OCI-LY3 (cell line): ENCODE measurements at regions not wholly inside any gene's neighbourhood (a gene's known extent, or its start where the extent isn't known, plus 50 kb on each side); places are given as distances from the start of the nearest gene placed in this dataset.
A peak's percentile ranks its signal among the peaks of the same experiment; 100 is the strongest.

Experiments
- H2AFZ ChIP-seq: fragments of 200-600, 300-600 bp; shearing (Covaris generic); 2 replicates; pipeline ENCODE4 v1.6.0; 2014; ENCODE audit warnings: antibody characterized with exemption, low read depth, low read length
- H3K27ac ChIP-seq: fragments of 200-600, 300-600 bp; sonication (generic); 2 replicates; pipeline ENCODE4 v1.5.1; 2014; ENCODE audit warnings: mild to moderate bottlenecking, low read length, moderate library complexity, mixed read lengths
- H3K27me3 ChIP-seq: fragments of 200-600, 300-600 bp; sonication (generic); 2 replicates; pipeline ENCODE4 v1.6.1; 2014; ENCODE audit warnings: low read depth, low read length, mixed read lengths
- H3K36me3 ChIP-seq: fragments of 200-600, 300-600 bp; sonication (generic); replicated peaks from 2 replicates; pipeline ENCODE3; 2014; ENCODE audit warnings: low read depth, low read length, mixed read lengths
- H3K4me1 ChIP-seq: fragments of 300-600, 200-600 bp; sonication (generic); 2 replicates; pipeline ENCODE4 v1.6.1; 2014; ENCODE audit warnings: low read length, mixed read lengths
- H3K4me2 ChIP-seq: fragments of 200-600, 300-600 bp; sonication (generic); 2 replicates; pipeline ENCODE4 v1.6.1; 2014; ENCODE audit warnings: low read length, mixed read lengths
- H3K4me3 ChIP-seq: fragments of 300-600, 200-600 bp; sonication (generic); 2 replicates; pipeline ENCODE4 v1.5.1; 2014; ENCODE audit warnings: antibody characterized with exemption, mild to moderate bottlenecking, low read length, moderate library complexity
- H3K79me2 ChIP-seq: fragments of 300-600, 200-600 bp; shearing (Covaris generic); 2 replicates; pipeline ENCODE4 v1.6.1; 2014; ENCODE audit warnings: mild to moderate bottlenecking, low read length, mixed read lengths
- H3K9ac ChIP-seq: fragments of 300-600, 200-600 bp; shearing (Covaris generic); 2 replicates; pipeline ENCODE4 v1.6.0; 2014; ENCODE audit warnings: mild to moderate bottlenecking, low read length, moderate library complexity
- H3K9me3 ChIP-seq: fragments of 200-600, 300-600 bp; shearing (Covaris generic); 2 replicates; pipeline ENCODE4 v1.6.1; 2014; ENCODE audit warnings: low read length, mixed read lengths; ENCODE audit not compliant: insufficient read depth
- H4K20me1 ChIP-seq: fragments of 200-600, 300-600 bp; sonication (generic); 2 replicates; pipeline ENCODE4 v1.6.1; 2016; ENCODE audit warnings: low read length, mixed read lengths; ENCODE audit not compliant: insufficient read depth
- CTCF ChIP-seq: fragments of 200-600, 300-600 bp; sonication (generic); IDR thresholded peaks from 2 replicates; pipeline ENCODE4 v1.5.1; 2014; ENCODE audit warnings: antibody characterized with exemption, low read length, low read depth
- EZH2phosphoT487 ChIP-seq: fragments of 200-600 bp; shearing (Covaris generic); IDR thresholded peaks from 2 replicates; pipeline ENCODE4 v1.6.1; 2018; ENCODE audit warnings: antibody characterized with exemption, mixed run types, low read depth

- no peak for TF ChIP-seq CTCF
- TF ChIP-seq EZH2phosphoT487: no peak
- Histone ChIP-seq H3K36me3 (no peaks in the 10 kb centered on the region), H3K9ac (no peak overlapping the region), H4K20me1 (no peaks in the 10 kb centered on the region), H3K27me3 (no peaks in the 10 kb centered on the region), H3K4me3 (no peak overlapping the region), H3K4me2 (no peak overlapping the region), H2AFZ (no peak overlapping the region), H3K27ac (no peak overlapping the region), H3K9me3 (no peaks in the 10 kb centered on the region), H3K79me2 (no peaks in the 10 kb centered on the region), H3K4me1 (peaks cover 7% of the 10 kb centered on the region; the same call in 1 of the 2 replicates)
Observed at GRCh38 chr1:200294241-200294640, 115.6 kb downstream of the ZNF281 start.

- Histone ChIP-seq H3K4me3 (no peak overlapping the region), H3K27me3 (no peaks in the 10 kb centered on the region), H3K79me2 (no peaks in the 10 kb centered on the region), H3K27ac (no peak overlapping the region), H3K4me1 (peaks cover 7% of the 10 kb centered on the region; the same call in 1 of the 2 replicates), H4K20me1 (no peaks in the 10 kb centered on the region), H3K9me3 (no peaks in the 10 kb centered on the region), H3K9ac (no peak overlapping the region), H3K36me3 (no peaks in the 10 kb centered on the region), H3K4me2 (no peak overlapping the region), H2AFZ (no peak overlapping the region)
- TF ChIP-seq EZH2phosphoT487: no peak
- TF ChIP-seq CTCF: no peak
Observed at GRCh38 chr1:200292699-200293098, 117.1 kb downstream of the ZNF281 start.

GRCh38 chr1:200291106-200291505 is 118.7 kb downstream of the ZNF281 start:
- H3K9ac ChIP-seq: no peak overlapping the region
- H3K36me3 ChIP-seq: no peaks in the 10 kb centered on the region
- H3K27ac ChIP-seq: no peak overlapping the region
- no peaks in the 10 kb centered on the region for H4K20me1 ChIP-seq
- H3K79me2 ChIP-seq: no peaks in the 10 kb centered on the region
- peaks cover 15% of the 10 kb centered on the region for H3K4me1 ChIP-seq
- H3K4me3 ChIP-seq: no peak overlapping the region
- H3K27me3 ChIP-seq: no peaks in the 10 kb centered on the region; the same call in 1 of the 2 replicates
- no peaks in the 10 kb centered on the region for H3K9me3 ChIP-seq
- H2AFZ ChIP-seq: no peak overlapping the region
- no peak overlapping the region for H3K4me2 ChIP-seq
- TF ChIP-seq CTCF (no peak), EZH2phosphoT487 (no peak)

GRCh38 chr1:200290010-200290685 is 119.7 kb downstream of the ZNF281 start:
- Histone ChIP-seq H3K36me3 (no peaks in the 10 kb centered on the region), H3K9ac (no peak overlapping the region), H3K27me3 (no peaks in the 10 kb centered on the region; the same call in 1 of the 2 replicates), H2AFZ (no peak overlapping the region), H3K4me3 (no peak overlapping the region), H3K4me1 (peaks cover 19% of the 10 kb centered on the region), H4K20me1 (no peaks in the 10 kb centered on the region), H3K9me3 (no peaks in the 10 kb centered on the region), H3K79me2 (no peaks in the 10 kb centered on the region), H3K27ac (no peak overlapping the region), H3K4me2 (no peak overlapping the region)
- TF ChIP-seq CTCF (0 out of 2 replicates have a peak, but pooled peaks have one; percentile 13), EZH2phosphoT487 (no peak)
